ENCODE measurements at regions not wholly inside any gene's neighbourhood (a gene's known extent, or its start where the extent isn't known, plus 50 kb on each side); places are given as distances from the start of the nearest gene placed in this dataset.
"Not testable (repeated sequence)": the region's sequence is repeated elsewhere in the genome, so short reads cannot be mapped to it uniquely, and the experiment has no call there.

DNA sequence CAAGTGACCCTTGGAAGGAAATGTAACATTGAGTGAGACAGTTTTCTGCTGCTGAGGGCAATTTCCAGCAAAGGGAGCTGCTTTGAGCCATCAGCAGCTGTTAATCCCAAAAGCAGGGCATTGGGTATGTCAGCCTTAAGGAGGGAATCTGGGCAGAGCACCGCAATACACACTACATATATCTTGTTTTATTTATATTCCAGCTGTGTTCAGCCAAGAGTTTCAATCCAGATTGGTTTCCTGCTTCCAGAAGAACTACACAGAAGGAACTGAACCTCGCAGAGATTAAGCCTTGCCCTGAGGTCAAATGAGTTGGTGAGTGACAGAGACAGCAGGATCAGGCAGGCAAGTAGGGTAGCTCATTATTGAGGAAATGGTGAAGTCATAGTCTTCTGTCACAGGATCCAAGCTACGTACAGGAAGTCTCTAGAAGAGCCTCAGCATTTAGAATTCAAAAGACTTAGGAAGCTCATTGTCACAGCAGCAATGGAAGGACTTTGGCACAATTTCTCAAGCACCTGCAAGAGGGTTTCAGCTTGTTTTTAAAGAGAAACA lies 109.9 kb upstream of the HEY2 start:
- no peaks in the 10 kb centered on the region for H4K20me1 ChIP-seq (ENCODE audit: low read depth, low read length)
- no peak overlapping the region for H2AFZ ChIP-seq (ENCODE audit: low read depth, low read length, severe bottlenecking)
- no peaks in the 10 kb centered on the region for H3K9me2 ChIP-seq (replicated peaks; ENCODE audit: insufficient read depth, low read length)
- H3K79me2 ChIP-seq (ENCODE audit: insufficient read depth, low read length): no peaks in the 10 kb centered on the region
- H3K9me3 ChIP-seq (ENCODE audit: insufficient read depth, low read length): no peaks in the 10 kb centered on the region
- H3F3A ChIP-seq (ENCODE audit: insufficient read depth): no peaks in the 10 kb centered on the region
- no peaks in the 10 kb centered on the region for H3K27me3 ChIP-seq (ENCODE audit: low read length)
- no peak overlapping the region for H3K4me3 ChIP-seq (ENCODE audit: insufficient read depth, low read length, poor library complexity, severe bottlenecking)
- no peak overlapping the region for H3K27ac ChIP-seq (ENCODE audit: low read depth, low read length)
- H3K9ac ChIP-seq (ENCODE audit: low read length): no peak overlapping the region
- TF ChIP-seq, protein P1, sequence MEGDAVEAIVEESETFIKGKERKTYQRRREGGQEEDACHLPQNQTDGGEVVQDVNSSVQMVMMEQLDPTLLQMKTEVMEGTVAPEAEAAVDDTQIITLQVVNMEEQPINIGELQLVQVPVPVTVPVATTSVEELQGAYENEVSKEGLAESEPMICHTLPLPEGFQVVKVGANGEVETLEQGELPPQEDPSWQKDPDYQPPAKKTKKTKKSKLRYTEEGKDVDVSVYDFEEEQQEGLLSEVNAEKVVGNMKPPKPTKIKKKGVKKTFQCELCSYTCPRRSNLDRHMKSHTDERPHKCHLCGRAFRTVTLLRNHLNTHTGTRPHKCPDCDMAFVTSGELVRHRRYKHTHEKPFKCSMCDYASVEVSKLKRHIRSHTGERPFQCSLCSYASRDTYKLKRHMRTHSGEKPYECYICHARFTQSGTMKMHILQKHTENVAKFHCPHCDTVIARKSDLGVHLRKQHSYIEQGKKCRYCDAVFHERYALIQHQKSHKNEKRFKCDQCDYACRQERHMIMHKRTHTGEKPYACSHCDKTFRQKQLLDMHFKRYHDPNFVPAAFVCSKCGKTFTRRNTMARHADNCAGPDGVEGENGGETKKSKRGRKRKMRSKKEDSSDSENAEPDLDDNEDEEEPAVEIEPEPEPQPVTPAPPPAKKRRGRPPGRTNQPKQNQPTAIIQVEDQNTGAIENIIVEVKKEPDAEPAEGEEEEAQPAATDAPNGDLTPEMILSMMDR (IDR thresholded peaks at IDR 0.05; ENCODE audit: insufficient read depth, low read length, poor library complexity, severe bottlenecking): no peak
- H3K4me2 ChIP-seq (ENCODE audit: low read depth, low read length, poor library complexity, severe bottlenecking): no peak overlapping the region
- H3K36me3 ChIP-seq (ENCODE audit: low read length): no peaks in the 10 kb centered on the region

DNA sequence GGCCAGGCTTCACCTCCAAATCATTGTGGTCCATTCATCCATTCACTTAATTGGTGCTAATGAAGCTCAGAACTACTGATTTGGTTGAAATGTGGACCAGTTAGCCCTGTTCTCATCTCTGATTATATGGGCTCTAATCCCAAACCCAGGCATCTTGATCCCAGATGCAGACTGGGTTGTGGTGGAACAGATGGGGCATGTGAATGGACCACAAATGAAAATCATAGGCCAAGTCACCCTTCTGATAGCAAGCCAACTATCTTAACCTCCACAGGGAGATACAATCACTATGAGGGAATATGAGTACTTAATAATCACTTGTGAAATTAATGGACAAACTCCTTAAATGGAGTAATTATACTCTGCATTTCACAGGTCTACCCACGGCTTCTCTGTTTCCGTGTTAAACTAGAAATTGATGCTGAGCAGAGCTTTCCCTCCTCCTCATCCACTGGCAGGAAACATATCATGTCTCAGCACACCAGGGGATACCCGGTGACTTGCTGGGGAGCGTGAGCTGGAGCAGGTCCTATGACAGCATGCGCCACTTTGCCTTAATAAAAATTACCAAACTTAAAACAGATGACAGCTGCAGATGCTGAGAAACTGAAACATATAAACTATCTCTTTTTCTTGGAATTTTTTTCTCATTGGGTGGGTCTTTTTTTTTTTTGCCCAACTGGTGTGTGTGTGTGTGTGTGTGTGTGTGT lies 108.8 kb upstream of the HEY2 start:
- no peaks in the 10 kb centered on the region for H3K9me3 ChIP-seq (ENCODE audit: insufficient read depth, low read length)
- H2AFZ ChIP-seq (ENCODE audit: low read depth, low read length, severe bottlenecking): no peak overlapping the region
- no peaks in the 10 kb centered on the region for H3K27me3 ChIP-seq (ENCODE audit: low read length)
- no peak overlapping the region for H3K9ac ChIP-seq (ENCODE audit: low read length)
- H3K79me2 ChIP-seq (ENCODE audit: insufficient read depth, low read length): no peaks in the 10 kb centered on the region
- H3F3A ChIP-seq (ENCODE audit: insufficient read depth): no peaks in the 10 kb centered on the region
- H3K4me3 ChIP-seq (ENCODE audit: insufficient read depth, low read length, poor library complexity, severe bottlenecking): no peak overlapping the region
- no peak overlapping the region for H3K4me2 ChIP-seq (ENCODE audit: low read depth, low read length, poor library complexity, severe bottlenecking)
- no peaks in the 10 kb centered on the region for H3K36me3 ChIP-seq (ENCODE audit: low read length)
- no peak for TF ChIP-seq EZH2phosphoT487 (conservative IDR thresholded peaks at IDR 0.05; ENCODE audit: low read length)
- TF ChIP-seq, protein P1 (IDR thresholded peaks at IDR 0.05; ENCODE audit: insufficient read depth, low read length, poor library complexity, severe bottlenecking): no peak
- no peaks in the 10 kb centered on the region for H4K20me1 ChIP-seq (ENCODE audit: low read depth, low read length)
- H3K27ac ChIP-seq (ENCODE audit: low read depth, low read length): no peak overlapping the region
- H3K9me2 ChIP-seq (replicated peaks; ENCODE audit: insufficient read depth, low read length): no peaks in the 10 kb centered on the region

DNA sequence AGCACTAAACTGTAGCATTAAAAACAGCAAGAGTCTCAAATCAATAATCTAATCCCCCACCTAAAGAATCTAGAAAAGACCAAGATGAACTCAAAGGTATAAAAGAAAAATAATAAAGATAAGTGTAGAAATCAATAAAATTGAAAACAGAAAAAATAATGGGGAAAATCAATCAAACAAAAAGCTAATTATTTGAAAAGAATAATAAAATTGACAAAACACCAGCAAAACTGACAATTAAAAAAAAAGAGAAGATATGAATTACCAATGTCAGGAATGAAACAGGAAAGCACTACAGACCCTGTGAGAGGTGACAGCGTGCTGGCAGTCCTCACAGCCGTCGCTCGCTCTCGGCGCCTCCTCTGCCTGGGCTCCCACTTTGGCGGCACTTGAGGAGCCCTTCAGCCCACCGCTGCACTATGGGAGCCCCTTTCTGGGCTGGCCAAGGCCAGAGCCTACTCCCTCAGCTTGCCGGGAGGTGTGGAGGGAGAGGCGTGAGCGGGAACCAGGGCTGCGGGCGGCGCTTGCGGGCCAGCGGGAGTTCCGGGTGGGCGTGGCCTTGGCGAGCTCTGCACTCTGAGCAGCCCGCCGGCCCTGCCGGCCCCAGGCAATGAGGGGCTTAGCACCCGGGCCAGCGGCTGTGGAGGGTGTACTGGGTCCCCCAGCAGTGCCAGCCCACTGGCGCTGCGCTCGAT lies 105.3 kb upstream of the HEY2 start:
- H3F3A ChIP-seq (ENCODE audit: insufficient read depth); H3K4me2 ChIP-seq (ENCODE audit: low read depth, low read length, poor library complexity, severe bottlenecking); H3K9ac ChIP-seq (ENCODE audit: low read length); H3K9me3 ChIP-seq (ENCODE audit: insufficient read depth, low read length); H3K27me3 ChIP-seq (ENCODE audit: low read length); H4K20me1 ChIP-seq (ENCODE audit: low read depth, low read length); H3K36me3 ChIP-seq (ENCODE audit: low read length); H3K27ac ChIP-seq (ENCODE audit: low read depth, low read length); H3K79me2 ChIP-seq (ENCODE audit: insufficient read depth, low read length); H2AFZ ChIP-seq (ENCODE audit: low read depth, low read length, severe bottlenecking); H3K9me2 ChIP-seq (replicated peaks; ENCODE audit: insufficient read depth, low read length); H3K4me3 ChIP-seq (ENCODE audit: insufficient read depth, low read length, poor library complexity, severe bottlenecking): not testable (repeated sequence)

DNA sequence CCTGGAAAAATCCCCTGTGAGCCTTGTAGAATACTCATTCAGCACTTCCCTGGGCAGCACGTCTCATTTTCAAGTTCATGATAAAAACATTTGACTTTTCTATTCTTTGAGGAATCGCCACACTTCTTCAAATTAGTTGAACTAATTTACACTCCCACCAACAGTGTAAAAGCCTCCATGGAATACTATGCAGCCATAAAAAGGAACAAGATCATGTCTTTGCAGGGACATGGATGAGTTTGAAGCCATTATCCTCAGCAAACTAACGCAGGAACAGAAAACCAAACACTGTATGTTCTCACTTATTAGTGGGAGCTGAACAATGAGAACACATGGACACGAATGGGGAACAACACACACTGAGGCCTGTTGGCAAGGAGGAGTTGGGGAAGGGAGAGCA lies 102.0 kb upstream of the HEY2 start:
- TF ChIP-seq, protein P1 (IDR thresholded peaks at IDR 0.05; ENCODE audit: insufficient read depth, low read length, poor library complexity, severe bottlenecking): no peak
- TF ChIP-seq EZH2phosphoT487 (conservative IDR thresholded peaks at IDR 0.05; ENCODE audit: low read length): no peak

DNA sequence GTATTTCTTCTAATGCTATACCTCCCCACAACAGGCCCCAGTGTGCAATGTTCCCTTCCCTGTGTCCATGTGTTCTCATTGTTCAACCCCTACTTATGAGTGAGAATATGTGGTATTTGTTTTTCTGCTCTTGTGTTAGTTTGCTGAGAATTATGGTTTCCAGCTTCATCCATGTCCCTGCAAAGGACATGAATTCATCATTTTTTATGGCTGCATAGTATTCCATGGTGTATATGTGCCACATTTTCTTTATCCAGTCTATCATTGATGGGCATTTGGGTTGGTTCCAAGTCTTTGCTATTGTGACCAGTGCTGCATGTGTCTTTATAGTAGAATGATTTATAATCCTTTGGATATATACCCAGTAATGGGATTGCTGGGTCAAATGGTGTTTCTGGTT lies 95.7 kb upstream of the HEY2 start:
- not testable (repeated sequence) for H3K9me2 ChIP-seq (replicated peaks; ENCODE audit: insufficient read depth, low read length); H4K20me1 ChIP-seq (ENCODE audit: low read depth, low read length); H3K36me3 ChIP-seq (ENCODE audit: low read length); H2AFZ ChIP-seq (ENCODE audit: low read depth, low read length, severe bottlenecking); H3K9ac ChIP-seq (ENCODE audit: low read length); H3K27ac ChIP-seq (ENCODE audit: low read depth, low read length); H3K4me3 ChIP-seq (ENCODE audit: insufficient read depth, low read length, poor library complexity, severe bottlenecking); H3K9me3 ChIP-seq (ENCODE audit: insufficient read depth, low read length); H3K27me3 ChIP-seq (ENCODE audit: low read length); H3K79me2 ChIP-seq (ENCODE audit: insufficient read depth, low read length); H3K4me2 ChIP-seq (ENCODE audit: low read depth, low read length, poor library complexity, severe bottlenecking); H3F3A ChIP-seq (ENCODE audit: insufficient read depth)

More for the DNA sequence above, 102.0 kb upstream of the HEY2 start:
- Histone ChIP-seq H2AFZ (ENCODE audit: low read depth, low read length, severe bottlenecking) (no peak overlapping the region), H3K4me2 (ENCODE audit: low read depth, low read length, poor library complexity, severe bottlenecking) (no peak overlapping the region), H3K36me3 (ENCODE audit: low read length) (no peaks in the 10 kb centered on the region), H3K9ac (ENCODE audit: low read length) (no peak overlapping the region), H3K9me3 (ENCODE audit: insufficient read depth, low read length) (no peaks in the 10 kb centered on the region), H3K9me2 (replicated peaks; ENCODE audit: insufficient read depth, low read length) (no peaks in the 10 kb centered on the region), H3K4me3 (ENCODE audit: insufficient read depth, low read length, poor library complexity, severe bottlenecking) (no peak overlapping the region), H3K79me2 (ENCODE audit: insufficient read depth, low read length) (no peaks in the 10 kb centered on the region), H4K20me1 (ENCODE audit: low read depth, low read length) (no peaks in the 10 kb centered on the region), H3K27ac (ENCODE audit: low read depth, low read length) (no peak overlapping the region), H3F3A (ENCODE audit: insufficient read depth) (no peaks in the 10 kb centered on the region), H3K27me3 (ENCODE audit: low read length) (no peaks in the 10 kb centered on the region)

Data from SU-DHL-6 (cell line).